ENCODE measurements at regions not wholly inside any gene's neighbourhood (a gene's known extent, or its start where the extent isn't known, plus 50 kb on each side); places are given as distances from the start of the nearest gene placed in this dataset.

DNA sequence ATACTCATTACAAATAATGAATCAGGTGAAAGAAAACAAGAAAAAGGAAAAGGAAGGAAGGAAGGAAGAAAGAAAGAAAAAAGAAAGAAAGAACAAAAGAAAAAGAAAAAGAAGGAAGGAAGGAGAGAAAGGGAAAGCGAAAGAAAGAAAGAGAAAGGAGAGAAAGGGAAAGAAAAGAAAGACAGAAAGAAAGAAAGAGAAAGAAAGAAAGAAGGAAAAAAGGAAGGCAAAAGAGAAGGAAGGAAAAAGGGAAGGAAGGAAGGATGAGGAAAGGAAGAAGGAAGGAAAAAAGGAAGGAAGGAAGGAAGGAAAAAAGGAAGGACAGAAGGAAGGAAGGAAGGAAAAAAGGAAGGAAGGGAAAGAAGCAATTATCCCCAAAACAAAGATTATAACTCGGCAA is 1460.4 kb upstream of the PIK3C3 start:
- TF ChIP-seq, protein P1, sequence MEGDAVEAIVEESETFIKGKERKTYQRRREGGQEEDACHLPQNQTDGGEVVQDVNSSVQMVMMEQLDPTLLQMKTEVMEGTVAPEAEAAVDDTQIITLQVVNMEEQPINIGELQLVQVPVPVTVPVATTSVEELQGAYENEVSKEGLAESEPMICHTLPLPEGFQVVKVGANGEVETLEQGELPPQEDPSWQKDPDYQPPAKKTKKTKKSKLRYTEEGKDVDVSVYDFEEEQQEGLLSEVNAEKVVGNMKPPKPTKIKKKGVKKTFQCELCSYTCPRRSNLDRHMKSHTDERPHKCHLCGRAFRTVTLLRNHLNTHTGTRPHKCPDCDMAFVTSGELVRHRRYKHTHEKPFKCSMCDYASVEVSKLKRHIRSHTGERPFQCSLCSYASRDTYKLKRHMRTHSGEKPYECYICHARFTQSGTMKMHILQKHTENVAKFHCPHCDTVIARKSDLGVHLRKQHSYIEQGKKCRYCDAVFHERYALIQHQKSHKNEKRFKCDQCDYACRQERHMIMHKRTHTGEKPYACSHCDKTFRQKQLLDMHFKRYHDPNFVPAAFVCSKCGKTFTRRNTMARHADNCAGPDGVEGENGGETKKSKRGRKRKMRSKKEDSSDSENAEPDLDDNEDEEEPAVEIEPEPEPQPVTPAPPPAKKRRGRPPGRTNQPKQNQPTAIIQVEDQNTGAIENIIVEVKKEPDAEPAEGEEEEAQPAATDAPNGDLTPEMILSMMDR (conservative IDR thresholded peaks at IDR 0.05; ENCODE audit: control insufficient read depth, insufficient read depth, low read depth, low read length) = no peak
- no peak overlapping the region for H3K4me3 ChIP-seq (ENCODE audit: control insufficient read depth, low read depth, low read length)
- no peak for DNase-seq (ENCODE audit: low read depth)

DNA sequence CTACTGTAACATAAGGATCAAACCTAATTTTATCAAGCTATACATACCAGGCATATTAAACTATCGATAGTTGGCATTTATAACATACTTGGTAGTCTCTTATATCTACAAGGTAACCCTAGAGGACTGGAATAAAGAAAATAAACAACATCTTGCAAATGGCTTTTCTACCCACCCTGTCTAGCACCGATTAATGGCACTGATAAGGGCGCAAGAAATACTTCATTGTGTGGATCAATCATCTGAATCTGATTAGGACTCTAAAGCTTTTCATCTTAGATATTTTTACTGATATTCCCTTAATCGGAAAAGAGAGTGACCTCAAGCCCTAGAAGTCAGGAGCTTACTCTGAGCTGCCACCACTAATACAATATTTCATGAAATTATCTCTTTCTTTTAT is 1461.7 kb upstream of the PIK3C3 start:
- no peak for DNase-seq (ENCODE audit: low read depth)
- TF ChIP-seq, protein P1 (conservative IDR thresholded peaks at IDR 0.05; ENCODE audit: control insufficient read depth, insufficient read depth, low read depth, low read length) = no peak
- H3K4me3 ChIP-seq (ENCODE audit: control insufficient read depth, low read depth, low read length) = no peak overlapping the region

DNA sequence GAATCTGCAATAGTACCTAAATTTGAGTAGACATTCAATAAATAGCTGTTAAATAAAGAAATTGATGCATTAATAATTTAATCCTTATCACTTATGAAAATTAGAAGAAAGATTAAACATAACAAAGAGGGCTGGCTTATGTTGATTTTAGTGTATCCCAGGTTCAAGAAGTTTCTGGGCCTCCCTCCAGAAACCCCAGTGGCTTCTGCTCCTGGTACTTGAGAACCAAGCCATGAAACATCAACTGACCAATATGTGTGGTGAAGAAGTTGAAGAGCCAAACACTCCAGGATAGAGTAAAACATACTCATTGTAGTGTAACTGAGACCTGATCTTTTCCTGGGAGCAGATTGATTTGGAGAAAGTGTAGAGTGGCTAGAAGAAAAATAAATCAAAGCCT is 1465.7 kb upstream of the PIK3C3 start:
- no peak for DNase-seq (ENCODE audit: low read depth)
- TF ChIP-seq, protein P1 (conservative IDR thresholded peaks at IDR 0.05; ENCODE audit: control insufficient read depth, insufficient read depth, low read depth, low read length) = no peak
- no peak overlapping the region for H3K4me3 ChIP-seq (ENCODE audit: control insufficient read depth, low read depth, low read length)

DNA sequence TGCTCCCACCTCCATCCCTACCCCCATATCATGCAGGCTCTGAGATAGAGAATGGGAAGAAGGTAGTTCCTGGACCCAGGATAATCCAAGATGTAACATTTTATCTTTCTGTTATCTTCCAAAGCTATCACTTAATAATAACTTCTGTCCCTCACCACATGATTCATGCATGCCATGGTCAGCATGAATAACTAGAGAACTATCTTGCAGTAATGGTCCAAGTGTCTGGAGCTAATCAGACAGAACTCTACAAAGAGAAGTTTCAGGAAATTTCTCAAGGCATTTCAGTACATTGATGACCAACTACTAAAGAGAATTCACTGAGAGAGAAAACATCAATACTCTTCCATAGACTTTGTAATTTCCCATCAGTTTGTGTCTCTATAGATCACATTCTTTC is 1469.7 kb upstream of the PIK3C3 start:
- peak; percentile 27 for DNase-seq (ENCODE audit: low read depth)
- H3K4me3 ChIP-seq (ENCODE audit: control insufficient read depth, low read depth, low read length) = no peak overlapping the region
- TF ChIP-seq, protein P1 (conservative IDR thresholded peaks at IDR 0.05; ENCODE audit: control insufficient read depth, insufficient read depth, low read depth, low read length) = no peak

DNA sequence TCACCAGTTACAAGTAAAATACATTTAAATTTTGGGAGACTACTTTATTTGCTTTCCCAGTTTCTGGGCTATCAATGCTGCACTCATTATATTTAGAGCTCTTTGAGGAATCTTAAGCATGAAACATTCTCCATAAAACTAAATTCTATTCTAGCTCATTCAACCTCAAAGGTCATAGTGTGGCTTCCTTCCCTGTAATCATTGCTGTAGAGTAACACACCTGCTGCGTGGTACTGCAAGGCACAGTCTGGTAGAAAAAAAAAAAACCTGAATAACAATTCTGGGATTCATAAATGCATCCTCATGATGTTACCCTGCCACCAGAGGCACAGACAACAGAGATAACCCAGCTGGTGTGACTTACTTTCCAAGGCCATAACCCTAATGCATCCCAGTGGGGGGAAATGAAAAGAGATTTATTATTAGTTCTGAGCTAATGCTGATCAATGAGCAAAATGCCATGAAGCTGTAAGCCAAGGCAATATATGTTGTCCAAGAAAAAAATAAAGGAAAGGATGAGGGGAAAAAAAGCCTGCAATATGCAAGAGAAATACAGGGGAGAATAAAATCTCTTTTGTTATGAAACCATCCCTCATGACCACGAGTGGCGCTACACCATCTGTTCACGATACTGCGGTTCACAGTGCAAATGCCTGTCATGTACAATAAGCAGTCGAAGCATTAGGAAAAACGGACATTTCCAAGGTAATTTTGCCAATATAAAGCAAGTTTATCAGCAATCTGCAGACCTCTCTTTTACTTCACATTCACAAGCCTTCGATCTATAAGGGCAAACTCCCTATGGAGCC is 1481.6 kb upstream of the PIK3C3 start:
- DNase-seq (ENCODE audit: low read depth) = no peak
- TF ChIP-seq, protein P1 (conservative IDR thresholded peaks at IDR 0.05; ENCODE audit: control insufficient read depth, insufficient read depth, low read depth, low read length) = no peak
- no peak overlapping the region for H3K4me3 ChIP-seq (ENCODE audit: control insufficient read depth, low read depth, low read length)

DNA sequence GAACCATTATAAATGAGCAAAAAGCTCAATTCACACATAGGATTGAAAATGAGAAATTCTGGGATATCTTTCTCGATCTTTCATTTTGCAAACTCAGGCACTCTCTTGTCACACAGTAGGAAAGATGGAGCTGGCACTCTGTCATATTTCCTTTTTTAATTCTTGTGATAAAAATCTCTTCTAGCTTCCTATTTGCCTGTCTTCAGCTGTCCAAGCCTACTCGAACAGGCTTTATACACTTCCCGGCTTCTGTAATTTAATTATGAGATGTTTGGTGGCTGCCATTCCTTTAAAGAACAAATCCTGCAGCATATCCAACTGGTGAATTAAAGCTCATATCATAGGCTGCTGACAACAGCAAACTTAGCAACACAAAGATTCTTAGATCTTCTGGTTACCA is 1484.3 kb upstream of the PIK3C3 start:
- no peak overlapping the region for H3K4me3 ChIP-seq (ENCODE audit: control insufficient read depth, low read depth, low read length)
- TF ChIP-seq, protein P1 (conservative IDR thresholded peaks at IDR 0.05; ENCODE audit: control insufficient read depth, insufficient read depth, low read depth, low read length) = no peak
- DNase-seq (ENCODE audit: low read depth) = no peak

Data from fibroblast of mammary gland (primary cell).